Glomerular visceral epithelial cell (primary cell): ENCODE measurements at regions not wholly inside any gene's neighbourhood (a gene's known extent, or its start where the extent isn't known, plus 50 kb on each side); places are given as distances from the start of the nearest gene placed in this dataset.

Experiments used
- DNase-seq: peaks from one replicate; pipeline ENCODE4 v3.0.0-alpha.2; 2016; ENCODE audit errors: extremely low spot score

- DNase-seq, result no peak
Observed at GRCh38 chr21:20644552-20644951, 353.7 kb upstream of the NCAM2 start.

- no peak for DNase-seq
Observed at GRCh38 chr21:20645344-20645743, 352.9 kb upstream of the NCAM2 start.

GRCh38 chr21:20646431-20647165, 351.6 kb upstream of the NCAM2 start:
- DNase-seq, result no peak

- no peak for DNase-seq
Observed at GRCh38 chr21:20647607-20648006, 350.6 kb upstream of the NCAM2 start.

- DNase-seq, result no peak
Observed at GRCh38 chr21:20649231-20649630, 349.0 kb upstream of the NCAM2 start.

GRCh38 chr21:20652846-20653245, 345.4 kb upstream of the NCAM2 start:
- no peak for DNase-seq

GRCh38 chr21:20661246-20661645, 337.0 kb upstream of the NCAM2 start:
- no peak for DNase-seq

- DNase-seq, result no peak
Observed at GRCh38 chr21:20661745-20662422, 336.3 kb upstream of the NCAM2 start.

GRCh38 chr21:20662514-20662913, 335.7 kb upstream of the NCAM2 start:
- no peak for DNase-seq

GRCh38 chr21:20667931-20668330, 330.3 kb upstream of the NCAM2 start:
- DNase-seq, result no peak

- no peak for DNase-seq
Observed at GRCh38 chr21:20685475-20685874, 312.7 kb upstream of the NCAM2 start.

- DNase-seq, result no peak
Observed at GRCh38 chr21:20698585-20698984, 299.6 kb upstream of the NCAM2 start.

- DNase-seq, result no peak
Observed at GRCh38 chr21:20701235-20701634, 297.0 kb upstream of the NCAM2 start.

- DNase-seq, result no peak
Observed at GRCh38 chr21:20703112-20703767, 295.0 kb upstream of the NCAM2 start.

GRCh38 chr21:20720623-20721022, 277.6 kb upstream of the NCAM2 start:
- DNase-seq, result peak; percentile 23

- DNase-seq, result peak; percentile 16
Observed at GRCh38 chr21:20721151-20721550, 277.1 kb upstream of the NCAM2 start.

GRCh38 chr21:20728691-20729090, 269.5 kb upstream of the NCAM2 start:
- no peak for DNase-seq

GRCh38 chr21:20729376-20729775, 268.8 kb upstream of the NCAM2 start:
- DNase-seq, result no peak

GRCh38 chr21:20730441-20730840, 267.8 kb upstream of the NCAM2 start:
- no peak for DNase-seq

- DNase-seq, result no peak
Observed at GRCh38 chr21:20735257-20735656, 263.0 kb upstream of the NCAM2 start.

GRCh38 chr21:20737227-20737913, 260.8 kb upstream of the NCAM2 start:
- no peak for DNase-seq

GRCh38 chr21:20739421-20739820, 258.8 kb upstream of the NCAM2 start:
- no peak for DNase-seq
